IMR-90 (cell line): ENCODE measurements at regions not wholly inside any gene's neighbourhood (a gene's known extent, or its start where the extent isn't known, plus 50 kb on each side); places are given as distances from the start of the nearest gene placed in this dataset.

Source experiments
- ATAC-seq: fragments of 200-7000 bp; cut with Tn5 transposase; 2 replicates; pipeline ENCODE4 v1.9.1; 2020; ENCODE audit warnings: low read depth, mild to moderate bottlenecking, moderate library complexity
- BruUV-seq: library from RNA; stranded (reverse); fragments of 400-500 nt; replicated peaks from 2 replicates; lab custom pipeline; 2021; lab: Mats Ljungman, UMichigan
- CTCF ChIA-PET: fragments of 300-600 bp; formaldehyde crosslinking; extraction: SDS; loops from one replicate; lab custom pipeline; 2021; ENCODE audit warnings: antibody characterized with exemption; lab: Yijun Ruan, JAX
- POLR2A ChIA-PET: fragments of 300-600 bp; sonication (Branson Sonifier 250); formaldehyde crosslinking; loops from one replicate; lab custom pipeline; 2022; ENCODE audit warnings: antibody characterized with exemption; ENCODE audit not compliant: unreplicated experiment; lab: Charles Lee
- DNase-seq: peaks from one replicate; pipeline ENCODE4 v3.0.0; 2013
- H2AFZ ChIP-seq: replicated peaks from 2 replicates; pipeline ENCODE3; 2013; ENCODE audit warnings: low read length, mild to moderate bottlenecking; ENCODE audit not compliant: poor library complexity
- H2AK5ac ChIP-seq: 2 replicates; pipeline ENCODE4 v1.6.1; 2013; ENCODE audit warnings: low read depth, low read length, inconsistent platforms
- H2AK9ac ChIP-seq: replicated peaks from 2 replicates; pipeline ENCODE3; 2013; ENCODE audit warnings: mild to moderate bottlenecking, low read depth, low read length, moderate library complexity; ENCODE audit not compliant: poor library complexity
- H2BK120ac ChIP-seq: 2 replicates; pipeline ENCODE4 v1.6.1; 2013; ENCODE audit warnings: low read depth, low read length, inconsistent platforms
- H2BK15ac ChIP-seq: 3 replicates; pipeline ENCODE4 v1.6.1; 2013; ENCODE audit warnings: low read depth, low read length, inconsistent platforms
- H2BK20ac ChIP-seq: 2 replicates; pipeline ENCODE4 v1.6.1; 2013; ENCODE audit warnings: low read depth, mild to moderate bottlenecking, inconsistent platforms, low read length, moderate library complexity
- H2BK5ac ChIP-seq: 2 replicates; pipeline ENCODE4 v1.6.1; 2013; ENCODE audit warnings: mild to moderate bottlenecking, low read depth, low read length, inconsistent platforms; ENCODE audit not compliant: poor library complexity, severe bottlenecking
- H3K14ac ChIP-seq: replicated peaks from 2 replicates; pipeline ENCODE4 v1.6.1; 2013; ENCODE audit warnings: low read depth, low read length, inconsistent platforms
- H3K18ac ChIP-seq: 2 replicates; pipeline ENCODE4 v1.6.1; 2013; ENCODE audit warnings: low read depth, low read length, control low read depth
- H3K23ac ChIP-seq: 2 replicates; pipeline ENCODE4 v1.6.1; 2013; ENCODE audit warnings: low read depth, low read length, inconsistent platforms
- H3K27ac ChIP-seq: 2 replicates; pipeline ENCODE4 v1.5.1; 2013; ENCODE audit warnings: mild to moderate bottlenecking, control low read depth, low read length; ENCODE audit not compliant: insufficient read depth
- H3K27me3 ChIP-seq: 2 replicates; pipeline ENCODE4 v1.6.1; 2013; ENCODE audit warnings: low read length; ENCODE audit not compliant: control insufficient read depth, insufficient read depth
- H3K36me3 ChIP-seq: 2 replicates; pipeline ENCODE4 v1.6.1; 2013; ENCODE audit warnings: low read length, mixed read lengths; ENCODE audit not compliant: control insufficient read depth, insufficient read depth
- H3K4ac ChIP-seq: 2 replicates; pipeline ENCODE4 v1.6.1; 2013; ENCODE audit warnings: low read depth, low read length, inconsistent platforms
- H3K4me1 ChIP-seq: 2 replicates; pipeline ENCODE4 v1.6.1; 2013; ENCODE audit warnings: low read length, mixed read lengths; ENCODE audit not compliant: control insufficient read depth, insufficient read depth
- H3K4me2 ChIP-seq: 2 replicates; pipeline ENCODE4 v1.6.1; 2013; ENCODE audit warnings: low read depth, mild to moderate bottlenecking, control low read depth, low read length, moderate library complexity
- H3K4me3 ChIP-seq: 2 replicates; pipeline ENCODE4 v1.5.1; 2013; ENCODE audit warnings: low read depth, mild to moderate bottlenecking, control low read depth, low read length, moderate library complexity; ENCODE audit not compliant: insufficient read depth
- H3K56ac ChIP-seq: 2 replicates; pipeline ENCODE4 v1.6.1; 2013; ENCODE audit warnings: low read length, inconsistent platforms; ENCODE audit not compliant: insufficient read depth; ENCODE audit errors: extremely low read depth
- H3K79me1 ChIP-seq, 2 experiments: 2 replicates each; pipeline ENCODE4 v1.6.1; 2013; ENCODE audit warnings: low read length in 2 of 2, inconsistent platforms in 1 of 2, low read depth in 1 of 2
- H3K9ac ChIP-seq: 2 replicates; pipeline ENCODE4 v1.6.1; 2013; ENCODE audit warnings: low read depth, low read length, control low read depth
- H3K9me1 ChIP-seq: 2 replicates; pipeline ENCODE4 v1.6.1; 2013; ENCODE audit warnings: low read length, inconsistent platforms; ENCODE audit not compliant: insufficient read depth
- H3K9me3 ChIP-seq: 2 replicates; pipeline ENCODE4 v1.6.1; 2013; ENCODE audit warnings: low read length; ENCODE audit not compliant: control insufficient read depth, insufficient read depth
- H4K20me1 ChIP-seq: 2 replicates; pipeline ENCODE4 v1.6.1; 2013; ENCODE audit warnings: low read length, inconsistent platforms; ENCODE audit not compliant: insufficient read depth
- H4K5ac ChIP-seq: 2 replicates; pipeline ENCODE4 v1.6.1; 2013; ENCODE audit warnings: mild to moderate bottlenecking, low read depth, low read length, control low read depth
- H4K8ac ChIP-seq, 2 experiments: 2 replicates each; pipeline ENCODE4 v1.6.1; 2013; ENCODE audit warnings: low read depth in 2 of 2, low read length in 2 of 2, control low read depth in 1 of 2, inconsistent platforms in 1 of 2
- H4K91ac ChIP-seq: 2 replicates; pipeline ENCODE4 v1.6.1; 2013; ENCODE audit warnings: low read depth, low read length, inconsistent platforms; ENCODE audit not compliant: insufficient read depth
- BHLHE40 ChIP-seq: fragments of 150-350 bp; IDR thresholded peaks from 2 replicates; pipeline ENCODE4 v1.6.1; 2016; ENCODE audit warnings: mild to moderate bottlenecking, low read depth, low read length
- CEBPB ChIP-seq: IDR thresholded peaks from 2 replicates; pipeline ENCODE4 v1.6.1; 2012; ENCODE audit warnings: low read depth, low read length, improper control_type of control experiment
- CTCF ChIP-seq: conservative IDR thresholded peaks from 2 replicates; pipeline ENCODE4 v1.5.1; 2012; ENCODE audit warnings: mild to moderate bottlenecking, low read depth, low read length, improper control_type of control experiment
- ELK1 ChIP-seq: fragments of 150-350 bp; IDR thresholded peaks from 2 replicates; pipeline ENCODE4 v1.6.1; 2016; ENCODE audit warnings: low read depth, mild to moderate bottlenecking, low read length, moderate library complexity, borderline replicate concordance
- FOS ChIP-seq: fragments of 150-350 bp; IDR thresholded peaks from 2 replicates; pipeline ENCODE4 v1.6.1; 2016; ENCODE audit warnings: low read depth, low read length
- MAFK ChIP-seq: IDR thresholded peaks from 2 replicates; pipeline ENCODE4 v1.6.1; 2012; ENCODE audit warnings: low read depth, low read length, improper control_type of control experiment
- MAZ ChIP-seq: IDR thresholded peaks from 2 replicates; pipeline ENCODE4 v1.6.1; 2012; ENCODE audit warnings: low read depth, mild to moderate bottlenecking, low read length, improper control_type of control experiment, moderate library complexity, borderline replicate concordance
- MXI1 ChIP-seq: IDR thresholded peaks from 2 replicates; pipeline ENCODE4 v1.6.1; 2012; ENCODE audit warnings: low read depth, mild to moderate bottlenecking, low read length, moderate library complexity, borderline replicate concordance
- NFE2L2 ChIP-seq: fragments of 150-350 bp; IDR thresholded peaks from 2 replicates; pipeline ENCODE4 v1.6.1; 2016; ENCODE audit warnings: low read depth, mild to moderate bottlenecking, low read length
- POLR2A ChIP-seq: IDR thresholded peaks from 2 replicates; pipeline ENCODE4 v1.6.1; 2012; ENCODE audit warnings: mild to moderate bottlenecking, low read depth, low read length
- RCOR1 ChIP-seq: IDR thresholded peaks from 2 replicates; pipeline ENCODE4 v1.6.1; 2012; ENCODE audit warnings: mild to moderate bottlenecking, low read length, improper control_type of control experiment; ENCODE audit not compliant: insufficient replicate concordance
- RFX5 ChIP-seq: IDR thresholded peaks from 2 replicates; pipeline ENCODE4 v1.8.0; 2012; ENCODE audit warnings: low read depth, mild to moderate bottlenecking, low read length, moderate library complexity
- SMC3 ChIP-seq: fragments of 150-350 bp; IDR thresholded peaks from 2 replicates; pipeline ENCODE4 v1.6.1; 2016; ENCODE audit warnings: low read depth, mild to moderate bottlenecking, antibody characterized with exemption, low read length, moderate library complexity
- USF2 ChIP-seq: fragments of 150-350 bp; IDR thresholded peaks from 2 replicates; pipeline ENCODE4 v1.6.1; 2017; ENCODE audit warnings: mild to moderate bottlenecking, antibody characterized with exemption, low read length, low read depth
- WGBS, 2 experiments: methylation state at CpG; one replicate each; pipeline versions ENCODE4 v1.1.5 to v1.1.7; 2013; ENCODE audit warnings: missing lambda C conversion rate in 2 of 2; ENCODE audit not compliant: insufficient read length in 1 of 2; ENCODE audit errors: extremely low coverage in 2 of 2; 5-methylcytosine and 5-hydroxymethylcytosine counted together
- dilution Hi-C: fragments of 300-500 bp; cut with HindIII; formaldehyde crosslinking; loops from one replicate; pipeline ENCODE4 v1.14.3; 2018; ENCODE audit warnings: low sequenced_read_pairs; ENCODE audit not compliant: unreplicated experiment
- in situ Hi-C: fragments of 300-500 bp; cut with MboI; formaldehyde crosslinking; loops from 3 replicates; pipeline ENCODE4 v1.14.3; 2019; ENCODE audit warnings: low sequenced_read_pairs, inconsistent platforms, mixed read lengths
- intact Hi-C: fragments of 100-400 bp; cut with micrococcal nuclease; formaldehyde crosslinking; loops from 2 replicates; pipeline ENCODE4 v1.10.0; 2022

- in situ Hi-C loops (no loop called here), intact Hi-C loops (no loop called here), dilution Hi-C loops (no loop called here)
- no peak overlapping the region for H3K14ac ChIP-seq
- WGBS, 2 experiments = no CpG with 5 or more reads among the region's 3 CpGs
- no peaks in the 10 kb centered on the region for H3K79me1 ChIP-seq
- H2AK9ac ChIP-seq = no peak overlapping the region
- H3K27me3 ChIP-seq = peaks cover 10% of the 10 kb centered on the region; the same call in 1 of the 2 replicates
- H3K36me3 ChIP-seq = no peaks in the 10 kb centered on the region
- H3K18ac ChIP-seq = no peak overlapping the region
- H3K23ac ChIP-seq = no peak overlapping the region
- no peak for DNase-seq
- no peak overlapping the region for H3K9ac ChIP-seq
- no peak overlapping the region for H2AFZ ChIP-seq
- no peak overlapping the region for H3K56ac ChIP-seq
- H2BK120ac ChIP-seq = no peak overlapping the region
- no peaks in the 10 kb centered on the region for H3K9me3 ChIP-seq
- no peak overlapping the region for H3K27ac ChIP-seq
- POLR2A ChIA-PET = no interaction called here
- H3K4me3 ChIP-seq = no peak overlapping the region
- CTCF ChIA-PET = no interaction called here
- no peak overlapping the region for H4K5ac ChIP-seq
- no peak overlapping the region for H2BK20ac ChIP-seq
- H4K91ac ChIP-seq = no peak overlapping the region
- TF ChIP-seq RCOR1 (no peak), POLR2A (no peak), MXI1 (no peak), RFX5 (no peak), NFE2L2 (no peak), CTCF (no peak), MAFK (no peak), USF2 (no peak), FOS (no peak), SMC3 (no peak), ELK1 (no peak), CEBPB (no peak), BHLHE40 (no peak), MAZ (no peak)
- peaks cover 5% of the 10 kb centered on the region; the same call in 1 of the 2 replicates for H3K9me1 ChIP-seq
- no peak overlapping the region for H2BK15ac ChIP-seq
- 0 out of 2 replicates have a peak overlapping the region, but pooled peaks have one; percentile 5 for H3K4ac ChIP-seq
- H3K4me1 ChIP-seq = peaks cover 7% of the 10 kb centered on the region; the same call in 1 of the 2 replicates
- no peak overlapping the region for H2BK5ac ChIP-seq
- 0 out of 2 replicates have a peak overlapping the region, but pooled peaks have one; percentile 12 for H2AK5ac ChIP-seq
- H3K4me2 ChIP-seq = no peak overlapping the region
- ATAC-seq = no peak
- no TSS peak for BruUV-seq
- no peak overlapping the region for H4K8ac ChIP-seq
- H4K20me1 ChIP-seq = no peaks in the 10 kb centered on the region
Observed at GRCh38 chr11:115739878-115740277, 235.7 kb upstream of the CADM1 start.
